MM.1S (cell line): ENCODE measurements at regions not wholly inside any gene's neighbourhood (a gene's known extent, or its start where the extent isn't known, plus 50 kb on each side); places are given as distances from the start of the nearest gene placed in this dataset.

Experiments
- DNase-seq: peaks from one replicate; pipeline ENCODE4 v3.0.0-alpha.2; 2015
- H2AFZ ChIP-seq: fragments of 300-600 bp; sonication (generic); 2 replicates; pipeline ENCODE4 v1.6.0; 2016; ENCODE audit warnings: antibody characterized with exemption, low read length
- H3F3A ChIP-seq: fragments of 300-600 bp; sonication (generic); 2 replicates; pipeline ENCODE4 v1.6.1; 2016; ENCODE audit warnings: mild to moderate bottlenecking, antibody characterized with exemption, low read length, moderate library complexity, mixed read lengths; ENCODE audit not compliant: insufficient read depth
- H3K27ac ChIP-seq: fragments of 300-600 bp; sonication (generic); 2 replicates; pipeline ENCODE4 v1.5.1; 2016; ENCODE audit warnings: mild to moderate bottlenecking, low read length
- H3K27me3 ChIP-seq: fragments of 300-600 bp; sonication (generic); replicated peaks from 2 replicates; pipeline ENCODE4 v1.6.0; 2016; ENCODE audit warnings: low read length; ENCODE audit not compliant: insufficient read depth
- H3K36me3 ChIP-seq: fragments of 300-600 bp; sonication (generic); replicated peaks from 2 replicates; pipeline ENCODE4 v1.6.1; 2016; ENCODE audit warnings: mild to moderate bottlenecking, low read length, mixed read lengths; ENCODE audit not compliant: insufficient read depth
- H3K4me1 ChIP-seq: fragments of 300-600 bp; sonication (generic); 2 replicates; pipeline ENCODE4 v1.6.1; 2016; ENCODE audit warnings: low read length, mixed read lengths
- H3K4me2 ChIP-seq: fragments of 300-600 bp; sonication (generic); 2 replicates; pipeline ENCODE4 v1.6.0; 2016; ENCODE audit warnings: low read depth, low read length
- H3K4me3 ChIP-seq: fragments of 300-600 bp; sonication (generic); 2 replicates; pipeline ENCODE4 v1.5.1; 2016; ENCODE audit warnings: low read length, mixed read lengths
- H3K79me2 ChIP-seq: fragments of 300-600 bp; sonication (generic); 2 replicates; pipeline ENCODE4 v1.6.1; 2016; ENCODE audit warnings: mixed run types, low read length, mixed read lengths
- H3K9ac ChIP-seq: fragments of 300-600 bp; sonication (generic); 2 replicates; pipeline ENCODE4 v1.6.1; 2016; ENCODE audit warnings: low read length, mixed read lengths
- H3K9me2 ChIP-seq: fragments of 300-600 bp; sonication (generic); replicated peaks from 2 replicates; pipeline ENCODE4 v1.6.1; 2016; ENCODE audit warnings: mild to moderate bottlenecking, low read length, mixed read lengths; ENCODE audit not compliant: insufficient read depth
- H3K9me3 ChIP-seq: fragments of 300-600 bp; sonication (generic); replicated peaks from 2 replicates; pipeline ENCODE4 v1.6.1; 2016; ENCODE audit warnings: mild to moderate bottlenecking, low read length, mixed read lengths; ENCODE audit not compliant: insufficient read depth
- H4K20me1 ChIP-seq: fragments of 300-600 bp; sonication (generic); 2 replicates; pipeline ENCODE4 v1.6.1; 2016; ENCODE audit warnings: mild to moderate bottlenecking, low read length, moderate library complexity, mixed read lengths; ENCODE audit not compliant: insufficient read depth
- CTCF ChIP-seq: fragments of 300-600 bp; sonication (generic); IDR thresholded peaks from 2 replicates; pipeline ENCODE4 v1.5.1; 2016; ENCODE audit warnings: antibody characterized with exemption, low read length, mixed read lengths
- EZH2 ChIP-seq: fragments of 300-600 bp; sonication (generic); optimal IDR thresholded peaks from 2 replicates; pipeline ENCODE3; 2017; ENCODE audit warnings: low read depth, mild to moderate bottlenecking, antibody characterized with exemption, low read length, mixed read lengths
- EZH2phosphoT487 ChIP-seq: fragments of 300-600 bp; sonication (generic); IDR thresholded peaks from 2 replicates; pipeline ENCODE4 v1.6.1; 2018; ENCODE audit warnings: antibody characterized with exemption, low read length

- no peak overlapping the region for H3K27ac ChIP-seq
- no peaks in the 10 kb centered on the region for H4K20me1 ChIP-seq
- H3K9me3 ChIP-seq, result no peaks in the 10 kb centered on the region
- no peak overlapping the region for H3K4me3 ChIP-seq
- no peak for DNase-seq
- no peak overlapping the region for H2AFZ ChIP-seq
- H3K4me1 ChIP-seq, result no peaks in the 10 kb centered on the region
- no peaks in the 10 kb centered on the region for H3K79me2 ChIP-seq
- no peaks in the 10 kb centered on the region for H3K36me3 ChIP-seq
- TF ChIP-seq CTCF (no peak), EZH2phosphoT487 (no peak), EZH2 (no peak)
- no peaks in the 10 kb centered on the region for H3F3A ChIP-seq
- H3K4me2 ChIP-seq, result no peak overlapping the region
- no peak overlapping the region for H3K9ac ChIP-seq
- no peaks in the 10 kb centered on the region for H3K27me3 ChIP-seq
- H3K9me2 ChIP-seq, result no peaks in the 10 kb centered on the region
Measured at GRCh38 chr21:16620786-16621320, 891.1 kb downstream of the USP25 start.

GRCh38 chr21:16624479-16625118 lies 888.2 kb upstream of the CXADR start:
- Histone ChIP-seq H3K9me2 (no peaks in the 10 kb centered on the region), H3K4me2 (no peak overlapping the region), H4K20me1 (no peaks in the 10 kb centered on the region), H3K27ac (no peak overlapping the region), H3K9me3 (no peaks in the 10 kb centered on the region), H3F3A (no peaks in the 10 kb centered on the region), H2AFZ (no peak overlapping the region), H3K79me2 (no peaks in the 10 kb centered on the region), H3K27me3 (no peaks in the 10 kb centered on the region), H3K4me3 (no peak overlapping the region), H3K9ac (no peak overlapping the region), H3K36me3 (no peaks in the 10 kb centered on the region; the same call in 1 of the 2 replicates), H3K4me1 (no peaks in the 10 kb centered on the region)
- DNase-seq, result no peak
- no peak for TF ChIP-seq EZH2phosphoT487
- TF ChIP-seq EZH2, result no peak
- TF ChIP-seq CTCF, result no peak

- no peak for DNase-seq
- no peaks in the 10 kb centered on the region; the same call in 1 of the 2 replicates for H3K36me3 ChIP-seq
- no peaks in the 10 kb centered on the region for H4K20me1 ChIP-seq
- H3F3A ChIP-seq, result no peaks in the 10 kb centered on the region
- no peak overlapping the region for H2AFZ ChIP-seq
- no peak overlapping the region for H3K27ac ChIP-seq
- H3K79me2 ChIP-seq, result no peaks in the 10 kb centered on the region
- no peaks in the 10 kb centered on the region for H3K9me2 ChIP-seq
- no peak overlapping the region for H3K4me2 ChIP-seq
- H3K4me1 ChIP-seq, result no peaks in the 10 kb centered on the region
- no peak for TF ChIP-seq EZH2
- no peak for TF ChIP-seq EZH2phosphoT487
- no peak for TF ChIP-seq CTCF
- no peaks in the 10 kb centered on the region for H3K27me3 ChIP-seq
- no peaks in the 10 kb centered on the region for H3K9me3 ChIP-seq
- no peak overlapping the region for H3K9ac ChIP-seq
- H3K4me3 ChIP-seq, result no peak overlapping the region
Measured at GRCh38 chr21:16625491-16625890, 887.4 kb upstream of the CXADR start.
